NT2/D1 (cell line): ENCODE measurements at regions not wholly inside any gene's neighbourhood (a gene's known extent, or its start where the extent isn't known, plus 50 kb on each side); places are given as distances from the start of the nearest gene placed in this dataset.

Source experiments
- DNase-seq: peaks from one replicate; pipeline ENCODE4 v3.0.0-alpha.2; 2011; ENCODE audit warnings: low read depth, low spot score
- H3K27me3 ChIP-seq: 2 replicates; pipeline ENCODE4 v1.6.0; 2011; ENCODE audit warnings: mild to moderate bottlenecking; ENCODE audit not compliant: insufficient read length, insufficient read depth
- H3K36me3 ChIP-seq: 2 replicates; pipeline ENCODE4 v1.6.1; 2011; ENCODE audit warnings: mild to moderate bottlenecking, low read length, mixed read lengths; ENCODE audit not compliant: insufficient read depth, insufficient read length
- H3K4me1 ChIP-seq: 2 replicates; pipeline ENCODE4 v1.5.1; 2011; ENCODE audit not compliant: insufficient read depth, insufficient read length
- H3K4me3 ChIP-seq: 2 replicates; pipeline ENCODE4 v1.5.1; 2011; ENCODE audit warnings: low read depth; ENCODE audit not compliant: insufficient read length
- H3K9ac ChIP-seq: 2 replicates; pipeline ENCODE4 v1.6.0; 2011; ENCODE audit warnings: low read depth; ENCODE audit not compliant: insufficient read length
- H3K9me3 ChIP-seq: 2 replicates; pipeline ENCODE4 v1.5.1; 2011; ENCODE audit warnings: mild to moderate bottlenecking, low read length; ENCODE audit not compliant: insufficient read depth
- SUZ12 ChIP-seq: IDR thresholded peaks from 2 replicates; pipeline ENCODE4 v1.6.1; 2011; ENCODE audit not compliant: insufficient read length, insufficient read depth; ENCODE audit errors: extremely low read depth
- YY1 ChIP-seq: IDR thresholded peaks from 2 replicates; pipeline ENCODE4 v1.6.1; 2011; ENCODE audit not compliant: insufficient read length, insufficient read depth
- ZNF274 ChIP-seq: IDR thresholded peaks from 2 replicates; pipeline ENCODE4 v1.6.1; 2011; ENCODE audit warnings: mild to moderate bottlenecking, low read depth, low read length

DNA sequence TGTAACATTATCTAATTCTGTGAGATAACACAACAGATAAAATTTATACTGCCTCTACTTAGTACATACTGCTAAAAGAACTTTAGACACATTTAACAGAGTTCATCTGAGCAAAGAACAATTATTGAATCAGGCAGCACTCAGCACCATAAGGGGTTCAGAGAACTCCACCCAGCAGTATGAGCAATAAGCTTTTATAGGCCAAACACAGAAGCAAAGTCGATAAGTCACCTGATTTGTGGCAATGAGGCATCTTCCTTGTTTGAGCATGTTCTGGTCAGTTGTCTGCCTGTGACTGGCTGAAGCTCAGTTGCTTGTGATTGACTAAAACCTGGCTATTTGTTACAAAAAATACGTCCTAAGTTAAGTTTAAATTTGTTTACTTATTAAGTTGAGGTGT, 746.1 kb upstream of the DDX18 start:
- no peaks in the 10 kb centered on the region for H3K4me1 ChIP-seq
- H3K9ac ChIP-seq: no peak overlapping the region
- no peaks in the 10 kb centered on the region for H3K36me3 ChIP-seq
- DNase-seq: no peak
- TF ChIP-seq YY1 (no peak), SUZ12 (no peak), ZNF274 (no peak)
- no peaks in the 10 kb centered on the region for H3K27me3 ChIP-seq
- H3K9me3 ChIP-seq: peaks cover 30% of the 10 kb centered on the region
- H3K4me3 ChIP-seq: no peak overlapping the region

DNA sequence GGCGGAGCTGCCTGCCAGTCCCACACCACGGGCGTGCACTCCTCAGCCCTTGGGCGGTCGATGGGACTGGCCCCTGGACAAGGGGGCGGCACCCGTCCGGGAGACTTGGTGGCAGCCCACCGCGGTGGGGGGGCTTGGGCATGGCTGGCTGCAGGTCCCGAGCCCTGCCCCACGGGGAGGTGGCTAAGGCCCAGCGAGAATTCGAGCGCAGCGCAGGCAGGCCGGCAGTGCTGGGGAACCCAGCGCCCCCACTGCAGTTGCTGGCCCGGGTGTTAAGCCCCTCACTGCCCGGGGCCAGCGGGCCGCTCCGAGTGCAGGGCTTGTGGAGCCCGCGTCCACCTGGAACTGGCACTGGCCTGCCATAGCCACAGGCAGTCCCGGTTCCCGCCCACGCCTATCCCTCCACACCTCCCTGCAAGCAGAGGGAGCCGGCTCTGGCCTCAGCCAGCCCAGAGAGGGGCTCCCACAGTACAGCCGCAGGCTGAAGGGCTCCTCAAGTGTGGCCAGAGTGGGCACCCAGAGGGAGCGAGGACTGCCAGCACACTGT, 742.9 kb upstream of the DDX18 start:
- no peak overlapping the region for H3K4me3 ChIP-seq
- no peak overlapping the region for H3K9ac ChIP-seq
- H3K9me3 ChIP-seq: peaks cover 36% of the 10 kb centered on the region
- H3K4me1 ChIP-seq: no peaks in the 10 kb centered on the region
- H3K27me3 ChIP-seq: no peaks in the 10 kb centered on the region
- DNase-seq: no peak
- no peaks in the 10 kb centered on the region for H3K36me3 ChIP-seq
- TF ChIP-seq YY1 (no peak), SUZ12 (no peak), ZNF274 (no peak)

DNA sequence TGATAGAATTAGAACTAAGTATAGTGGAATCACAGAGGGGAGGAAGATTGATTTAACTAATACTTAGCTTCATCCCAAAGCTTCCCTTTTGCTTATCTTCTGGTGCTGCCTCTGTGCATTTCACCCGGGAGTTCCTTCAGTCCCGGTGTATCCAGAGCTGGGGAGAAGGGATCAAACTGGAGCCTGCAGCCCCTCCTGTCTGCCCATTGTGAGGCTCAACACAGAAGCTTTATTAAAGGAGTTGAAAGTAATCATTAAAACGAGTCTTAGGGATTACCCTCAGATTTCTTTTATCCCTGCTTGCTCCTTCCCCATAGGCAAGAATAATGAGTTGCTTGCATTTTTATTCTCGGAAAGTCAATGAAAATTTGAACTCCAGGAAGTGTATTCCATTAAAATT, 739.7 kb upstream of the DDX18 start:
- peaks cover 36% of the 10 kb centered on the region for H3K9me3 ChIP-seq
- no peaks in the 10 kb centered on the region for H3K36me3 ChIP-seq
- no peak overlapping the region for H3K9ac ChIP-seq
- no peak for TF ChIP-seq SUZ12
- TF ChIP-seq YY1: no peak
- no peak for TF ChIP-seq ZNF274
- no peak overlapping the region for H3K4me3 ChIP-seq
- no peak for DNase-seq
- no peaks in the 10 kb centered on the region for H3K27me3 ChIP-seq
- H3K4me1 ChIP-seq: no peaks in the 10 kb centered on the region

DNA sequence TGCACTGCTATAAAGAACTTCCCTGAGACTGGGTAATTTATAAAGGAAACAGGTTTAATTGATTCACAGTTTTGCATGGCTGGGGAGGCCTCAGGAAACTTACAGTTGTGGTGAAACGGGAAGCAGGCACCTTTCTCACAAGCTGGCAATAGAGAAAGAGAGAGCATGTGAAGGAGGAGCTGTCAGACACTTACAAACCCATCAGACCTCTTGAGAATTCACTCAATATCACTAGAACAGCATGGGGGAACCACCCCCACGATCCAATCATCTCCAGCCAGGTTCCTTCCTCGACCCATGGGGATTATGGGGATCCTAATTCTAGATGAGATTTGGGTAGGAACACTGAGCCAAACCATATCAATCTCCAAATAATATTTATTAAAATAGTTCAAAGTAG, 729.2 kb upstream of the DDX18 start:
- no peak for TF ChIP-seq YY1
- H3K36me3 ChIP-seq: no peaks in the 10 kb centered on the region
- H3K9me3 ChIP-seq: no peaks in the 10 kb centered on the region
- no peaks in the 10 kb centered on the region for H3K27me3 ChIP-seq
- H3K4me1 ChIP-seq: peaks cover 3% of the 10 kb centered on the region
- no peak for DNase-seq
- H3K9ac ChIP-seq: no peak overlapping the region
- H3K4me3 ChIP-seq: no peak overlapping the region

DNA sequence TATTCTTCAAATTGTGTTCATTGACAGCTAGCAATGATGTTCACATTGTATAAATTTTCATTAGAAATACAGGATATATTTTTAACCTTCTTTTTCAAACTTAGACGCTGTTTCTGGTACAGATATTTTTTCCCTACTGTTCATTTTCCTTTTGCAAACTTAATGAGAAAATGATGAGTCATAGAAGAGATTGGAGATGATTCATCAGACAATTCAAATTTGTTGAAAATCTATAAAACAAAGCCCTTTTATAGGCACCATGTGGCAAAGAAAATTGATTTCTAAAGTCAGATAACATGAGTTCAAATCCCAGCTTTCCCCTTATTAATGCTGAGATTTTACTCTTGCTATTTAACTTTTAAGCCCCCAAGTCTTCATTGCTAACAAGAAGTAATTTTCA, 728.8 kb upstream of the DDX18 start:
- H3K36me3 ChIP-seq: no peaks in the 10 kb centered on the region
- H3K4me1 ChIP-seq: peaks cover 3% of the 10 kb centered on the region
- H3K9me3 ChIP-seq: no peaks in the 10 kb centered on the region
- no peak overlapping the region for H3K4me3 ChIP-seq
- no peak overlapping the region for H3K9ac ChIP-seq
- no peaks in the 10 kb centered on the region for H3K27me3 ChIP-seq
- DNase-seq: no peak
- TF ChIP-seq SUZ12 (no peak), ZNF274 (no peak), YY1 (no peak)

DNA sequence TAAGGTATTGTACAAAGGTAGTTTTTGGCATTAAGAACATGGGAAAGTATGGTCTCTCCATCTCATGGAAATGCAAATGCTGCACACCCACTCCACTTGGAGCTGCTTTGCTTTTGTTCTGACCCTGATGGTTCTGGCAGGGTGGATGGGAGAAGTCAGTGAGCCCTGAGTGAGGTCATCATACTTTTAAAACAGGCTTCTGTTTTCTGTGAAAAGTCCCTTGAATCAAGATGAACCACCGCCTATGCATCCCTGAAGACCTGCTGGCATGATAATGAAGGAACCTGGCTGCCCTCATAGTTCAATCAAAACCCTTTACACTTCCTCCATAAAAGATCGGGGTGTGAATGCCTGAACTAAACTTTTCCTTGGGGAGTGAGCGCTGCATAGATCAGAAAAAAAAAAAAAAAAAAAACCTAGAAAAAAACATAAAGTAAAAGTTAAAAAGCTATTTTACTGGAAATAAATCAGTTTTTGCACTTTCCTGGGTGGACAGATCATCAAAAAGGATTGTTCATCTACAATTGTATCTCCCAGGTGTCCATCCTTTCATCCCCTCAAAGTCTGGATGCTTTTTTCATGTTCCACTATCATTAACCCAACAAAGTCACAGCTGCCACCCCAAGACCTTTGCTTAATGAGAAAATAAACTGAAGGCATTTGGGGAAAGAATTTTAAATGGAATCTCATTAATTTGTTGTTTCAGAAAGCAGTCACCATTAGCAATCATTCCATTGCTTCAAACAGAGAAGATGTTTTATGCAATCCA, 728.1 kb upstream of the DDX18 start:
- peak; percentile 23 for DNase-seq
- H3K36me3 ChIP-seq: no peaks in the 10 kb centered on the region
- H3K4me3 ChIP-seq: no peak overlapping the region
- no peak for TF ChIP-seq SUZ12
- no peak for TF ChIP-seq ZNF274
- no peak for TF ChIP-seq YY1
- no peak overlapping the region for H3K9ac ChIP-seq
- no peaks in the 10 kb centered on the region for H3K9me3 ChIP-seq
- peaks cover 3% of the 10 kb centered on the region for H3K4me1 ChIP-seq
- H3K27me3 ChIP-seq: no peaks in the 10 kb centered on the region

DNA sequence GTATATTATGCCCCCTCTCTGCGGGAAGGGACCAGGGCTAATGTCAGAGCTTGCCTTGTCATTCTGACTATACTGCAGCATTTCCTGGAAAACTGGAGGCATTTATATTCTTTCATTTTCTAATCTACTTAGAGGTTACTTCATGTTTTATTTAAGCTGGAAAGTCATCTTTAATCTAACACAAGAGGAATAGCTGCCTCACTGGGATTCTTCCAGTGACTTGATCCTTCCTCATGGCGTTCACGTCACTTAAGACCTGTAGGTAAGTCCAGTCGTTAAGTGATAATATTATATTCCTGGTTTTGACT, 727.6 kb upstream of the DDX18 start:
- no peak for TF ChIP-seq ZNF274
- no peak for TF ChIP-seq YY1
- no peak for TF ChIP-seq SUZ12
- DNase-seq: no peak

More for the DNA sequence above, 727.6 kb upstream of the DDX18 start:
- Histone ChIP-seq H3K4me3 (peak overlapping the region; percentile 16), H3K9ac (peak overlapping the region; percentile 33), H3K27me3 (no peaks in the 10 kb centered on the region), H3K36me3 (no peaks in the 10 kb centered on the region), H3K9me3 (no peaks in the 10 kb centered on the region), H3K4me1 (peaks cover 3% of the 10 kb centered on the region)
